B cell (primary cell): ENCODE measurements at regions not wholly inside any gene's neighbourhood (a gene's known extent, or its start where the extent isn't known, plus 50 kb on each side); places are given as distances from the start of the nearest gene placed in this dataset.

ENCODE experiments used
- ATAC-seq: fragments of 200-7000 bp; cut with Tn5 transposase; one replicate; pipeline ENCODE4 v1.10.0; 2021; ENCODE audit warnings: low read depth, mild to moderate bottlenecking, moderate number of reproducible peaks, moderate library complexity
- CTCF ChIA-PET: fragments of 350-600 bp; sonication (Branson Sonifier 250); formaldehyde crosslinking; loops from one replicate; lab custom pipeline; 2021; ENCODE audit warnings: antibody characterized with exemption, inconsistent platforms; lab: Charles Lee
- POLR2A ChIA-PET: fragments of 350-600 bp; sonication (Branson Sonifier 250); formaldehyde crosslinking; loops from one replicate; lab custom pipeline; 2021; ENCODE audit warnings: antibody characterized with exemption; lab: Charles Lee
- DNase-seq: peaks from one replicate; pipeline ENCODE4 v3.0.0; 2013
- H2AFZ ChIP-seq: 2 replicates; pipeline ENCODE4 v1.6.1; 2012; ENCODE audit warnings: mild to moderate bottlenecking, low read depth, low read length; ENCODE audit not compliant: insufficient read depth, poor library complexity, severe bottlenecking
- H3K27ac ChIP-seq, 2 donors: 1 replicate in 1 of 2; 2 replicates in 1 of 2; pipeline ENCODE4 v1.5.1; 2012 to 2013; ENCODE audit warnings: low read length in 2 of 2, mild to moderate bottlenecking in 2 of 2, moderate library complexity in 1 of 2
- H3K27me3 ChIP-seq, 4 experiments: fragments of 200-600 bp in 1 of 4; sonication (generic) in 1 of 4; replicated peaks in 1 of 4; 1 replicate in 2 of 4; 2 replicates in 2 of 4; pipeline versions ENCODE4 v1.6.1 to v1.7.0; 2013 to 2016; ENCODE audit warnings: low read length in 3 of 4, mild to moderate bottlenecking in 2 of 4, mixed read lengths in 1 of 4, moderate library complexity in 1 of 4; ENCODE audit not compliant: insufficient read depth in 4 of 4, control insufficient read depth in 3 of 4; ENCODE audit errors: control extremely low read depth in 1 of 4
- H3K36me3 ChIP-seq, 2 experiments: replicated peaks in 1 of 2; 1 replicate in 1 of 2; 2 replicates in 1 of 2; pipeline versions ENCODE4 v1.6.1 to v1.7.1; 2013; ENCODE audit warnings: low read length in 1 of 2; ENCODE audit not compliant: insufficient read depth in 2 of 2, control insufficient read depth in 1 of 2; ENCODE audit errors: control extremely low read depth in 1 of 2, extremely low read depth in 1 of 2
- H3K4me1 ChIP-seq, 2 donors: fragments of 200-600 bp in 1 of 2; sonication (generic) in 1 of 2; 1 replicate in 1 of 2; 2 replicates in 1 of 2; pipeline versions ENCODE4 v1.5.1 to v1.6.1; 2013 to 2017; ENCODE audit warnings: low read length in 2 of 2; ENCODE audit not compliant: control insufficient read depth in 2 of 2, insufficient read depth in 2 of 2
- H3K4me2 ChIP-seq: replicated peaks from 2 replicates; pipeline ENCODE3; 2012; ENCODE audit warnings: mild to moderate bottlenecking, low read depth, low read length; ENCODE audit not compliant: poor library complexity, severe bottlenecking
- H3K4me3 ChIP-seq, 5 experiments: fragments of 200-600 bp in 1 of 5; sonication (generic) in 1 of 5; 1 replicate in 3 of 5; 2 replicates in 2 of 5; pipeline versions ENCODE4 v1.5.1 to v1.7.0; 2011 to 2016; ENCODE audit warnings: low read length in 4 of 5, mild to moderate bottlenecking in 4 of 5, low read depth in 2 of 5, control low read depth in 1 of 5, moderate library complexity in 1 of 5; ENCODE audit not compliant: insufficient read depth in 1 of 5; ENCODE audit errors: control extremely low read depth in 1 of 5, extremely low read depth in 1 of 5
- H3K79me2 ChIP-seq: fragments of 200-600 bp; sonication (generic); one replicate; pipeline ENCODE4 v1.6.0; 2016; ENCODE audit warnings: low read length; ENCODE audit not compliant: control insufficient read depth, insufficient read depth
- H3K9ac ChIP-seq: fragments of 200-600 bp; sonication (generic); 2 replicates; pipeline ENCODE4 v1.6.1; 2017; ENCODE audit warnings: mild to moderate bottlenecking, low read length, moderate library complexity
- H3K9me3 ChIP-seq, 3 donors: one replicate each; pipeline versions ENCODE4 v1.6.1 to v1.7.1; 2013; ENCODE audit warnings: low read length in 2 of 3; ENCODE audit not compliant: control insufficient read depth in 2 of 3, insufficient read depth in 1 of 3; ENCODE audit errors: control extremely low read depth in 1 of 3
- H4K20me1 ChIP-seq: 2 replicates; pipeline ENCODE4 v1.6.0; 2012; ENCODE audit warnings: mild to moderate bottlenecking, low read length; ENCODE audit not compliant: insufficient read depth, control insufficient read depth, poor library complexity, severe bottlenecking
- H3K27ac Mint-ChIP-seq: one replicate; pipeline ENCODE4 v1.8.0; 2021; ENCODE audit warnings: mixed read lengths
- H3K27me3 Mint-ChIP-seq: one replicate; pipeline ENCODE4 v1.8.0; 2021; ENCODE audit warnings: mixed read lengths
- H3K4me1 Mint-ChIP-seq: one replicate; pipeline ENCODE4 v1.8.0; 2021; ENCODE audit warnings: mixed read lengths
- H3K4me3 Mint-ChIP-seq: one replicate; pipeline ENCODE4 v1.8.0; 2021; ENCODE audit warnings: mixed read lengths
- H3K9me3 Mint-ChIP-seq: one replicate; pipeline ENCODE4 v1.8.0; 2022; ENCODE audit warnings: mixed read lengths; ENCODE audit not compliant: insufficient read depth
- CTCF ChIP-seq: fragments of 200-600 bp; IDR thresholded peaks from one replicate; pipeline ENCODE4 v1.8.0; 2022; ENCODE audit warnings: antibody characterized with exemption, mild to moderate bottlenecking
- EZH2 ChIP-seq: IDR thresholded peaks from 2 replicates; pipeline ENCODE4 v1.6.1; 2012; ENCODE audit warnings: borderline replicate concordance, low read depth, mild to moderate bottlenecking, moderate library complexity, low read length; ENCODE audit not compliant: insufficient read depth, poor library complexity, severe bottlenecking
- WGBS: methylation state at CpG from one replicate; pipeline ENCODE4 v1.1.5; 2013; ENCODE audit warnings: missing lambda C conversion rate; ENCODE audit not compliant: insufficient coverage; 5-methylcytosine and 5-hydroxymethylcytosine counted together
- intact Hi-C: fragments of 100-400 bp; cut with micrococcal nuclease; formaldehyde crosslinking; loops from one replicate; pipeline ENCODE4 v1.10.0; 2022

GRCh38 chr17:52228823-52229222 lies 70.3 kb upstream of the CA10 start:
- no peak overlapping the region for H3K27ac Mint-ChIP-seq
- POLR2A ChIA-PET = no interaction called here
- H3K36me3 ChIP-seq = no peaks in the 10 kb centered on the region
- H3K9me3 ChIP-seq = no peaks in the 10 kb centered on the region
- H2AFZ ChIP-seq = no peak overlapping the region
- CTCF ChIA-PET = no interaction called here
- H3K79me2 ChIP-seq = no peaks in the 10 kb centered on the region
- H3K4me3 Mint-ChIP-seq = no peak overlapping the region
- no peaks in the 10 kb centered on the region for H3K4me1 ChIP-seq
- no peak for ATAC-seq
- no peak overlapping the region for H3K9ac ChIP-seq
- no peaks in the 10 kb centered on the region for H3K27me3 ChIP-seq
- no peak overlapping the region for H3K4me3 ChIP-seq
- no peaks in the 10 kb centered on the region for H3K27me3 Mint-ChIP-seq
- no peaks in the 10 kb centered on the region for H3K4me1 Mint-ChIP-seq
- no peak for DNase-seq
- intact Hi-C loops = no loop called here
- 70% methylated on average over 2 of the region's 3 CpGs for WGBS
- TF ChIP-seq CTCF (no peak), EZH2 (no peak)
- H3K9me3 Mint-ChIP-seq = no peaks in the 10 kb centered on the region
- no peaks in the 10 kb centered on the region for H4K20me1 ChIP-seq
- H3K27ac ChIP-seq = no peak overlapping the region
- no peak overlapping the region for H3K4me2 ChIP-seq

GRCh38 chr17:52227926-52228325 lies 69.4 kb upstream of the CA10 start:
- no peak for ATAC-seq
- no peaks in the 10 kb centered on the region for H4K20me1 ChIP-seq
- no peaks in the 10 kb centered on the region for H3K4me1 Mint-ChIP-seq

More at GRCh38 chr17:52227926-52228325, 69.4 kb upstream of the CA10 start:
- no peak overlapping the region for H3K4me2 ChIP-seq
- Mint-ChIP-seq H3K4me3 (no peak overlapping the region), H3K9me3 (no peaks in the 10 kb centered on the region), H3K27me3 (no peaks in the 10 kb centered on the region), H3K27ac (no peak overlapping the region)
- H3K79me2 ChIP-seq = no peaks in the 10 kb centered on the region
- no peak overlapping the region for H3K9ac ChIP-seq
- intact Hi-C loops = no loop called here
- ChIA-PET POLR2A (no interaction called here), CTCF (no interaction called here)
- H3K27ac ChIP-seq = no peak overlapping the region
- DNase-seq = no peak
- H3K9me3 ChIP-seq = no peaks in the 10 kb centered on the region
- no peaks in the 10 kb centered on the region for H3K4me1 ChIP-seq
- H3K27me3 ChIP-seq = no peaks in the 10 kb centered on the region
- H3K36me3 ChIP-seq = no peaks in the 10 kb centered on the region
- H3K4me3 ChIP-seq = no peak overlapping the region
- WGBS = 72% methylated on average over 2 of the region's 2 CpGs
- no peak overlapping the region for H2AFZ ChIP-seq
- TF ChIP-seq CTCF = no peak
- TF ChIP-seq EZH2 = no peak
